ENCODE measurements at regions not wholly inside any gene's neighbourhood (a gene's known extent, or its start where the extent isn't known, plus 50 kb on each side); places are given as distances from the start of the nearest gene placed in this dataset.

GRCh38 chr15:101550124-101550523 lies 60.6 kb upstream of the PCSK6 start:
- TF ChIP-seq POLR2A (IDR thresholded peaks at IDR 0.05) (no peak), CTCF (IDR thresholded peaks at IDR 0.05 in 8 of 11, conservative IDR thresholded peaks at IDR 0.05 in 3 of 11) (no peak), POLR2AphosphoS5 (IDR thresholded peaks at IDR 0.05) (no peak)
